ENCODE measurements at regions not wholly inside any gene's neighbourhood (a gene's known extent, or its start where the extent isn't known, plus 50 kb on each side); places are given as distances from the start of the nearest gene placed in this dataset.

DNA sequence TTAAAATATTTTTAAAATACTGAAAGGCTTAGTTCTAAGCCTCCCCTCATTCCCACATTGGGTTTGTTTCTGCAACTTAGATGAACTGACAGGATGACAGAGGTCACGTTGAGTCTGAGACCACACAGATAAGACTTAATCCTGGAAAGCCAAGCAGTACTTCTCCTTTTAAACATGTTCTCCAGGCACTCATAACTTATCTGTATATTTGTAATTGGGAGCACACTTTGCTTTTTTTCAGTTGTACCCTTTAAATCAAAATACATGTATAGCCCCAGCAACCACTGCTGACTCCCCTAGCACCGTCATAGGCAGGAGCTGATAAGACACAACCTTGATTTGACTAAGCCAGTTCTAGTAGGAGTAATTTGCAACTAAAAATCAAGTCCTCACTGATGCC is 394.8 kb downstream of the PID1 start:
- TF ChIP-seq POLR2A (IDR thresholded peaks at IDR 0.05; ENCODE audit: low read depth, low read length), result no peak
- FAIRE-seq (no peak), DNase-seq (ENCODE audit: insufficient read length, low spot score) (no peak)

- DNase-seq (ENCODE audit: insufficient read length, low spot score), result no peak
- no peak for FAIRE-seq
- TF ChIP-seq POLR2A (IDR thresholded peaks at IDR 0.05; ENCODE audit: low read depth, low read length), result no peak
Observed at GRCh38 chr2:228875152-228875900, 395.8 kb downstream of the PID1 start.

DNA sequence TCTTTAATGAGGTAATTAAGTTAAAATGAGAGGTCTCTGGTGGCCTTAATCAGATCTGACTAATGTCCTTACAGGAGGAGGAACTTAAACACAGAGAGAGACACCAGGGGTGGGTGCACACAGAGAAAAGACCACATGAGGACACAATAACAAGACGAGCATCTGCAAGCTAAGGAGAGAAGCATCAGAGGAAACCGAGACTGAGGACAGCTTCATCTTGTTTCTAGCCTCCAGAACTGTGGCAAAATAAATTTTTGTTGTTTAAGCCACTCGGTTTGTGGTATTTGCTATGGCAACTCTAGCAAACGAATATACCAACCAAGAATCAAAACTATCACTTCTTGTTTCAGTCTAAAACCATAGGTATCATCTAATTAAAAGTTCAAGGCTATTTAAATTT is 400.1 kb downstream of the PID1 start:
- FAIRE-seq (no peak), DNase-seq (ENCODE audit: insufficient read length, low spot score) (no peak)
- no peak for TF ChIP-seq POLR2A (IDR thresholded peaks at IDR 0.05; ENCODE audit: low read depth, low read length)

DNA sequence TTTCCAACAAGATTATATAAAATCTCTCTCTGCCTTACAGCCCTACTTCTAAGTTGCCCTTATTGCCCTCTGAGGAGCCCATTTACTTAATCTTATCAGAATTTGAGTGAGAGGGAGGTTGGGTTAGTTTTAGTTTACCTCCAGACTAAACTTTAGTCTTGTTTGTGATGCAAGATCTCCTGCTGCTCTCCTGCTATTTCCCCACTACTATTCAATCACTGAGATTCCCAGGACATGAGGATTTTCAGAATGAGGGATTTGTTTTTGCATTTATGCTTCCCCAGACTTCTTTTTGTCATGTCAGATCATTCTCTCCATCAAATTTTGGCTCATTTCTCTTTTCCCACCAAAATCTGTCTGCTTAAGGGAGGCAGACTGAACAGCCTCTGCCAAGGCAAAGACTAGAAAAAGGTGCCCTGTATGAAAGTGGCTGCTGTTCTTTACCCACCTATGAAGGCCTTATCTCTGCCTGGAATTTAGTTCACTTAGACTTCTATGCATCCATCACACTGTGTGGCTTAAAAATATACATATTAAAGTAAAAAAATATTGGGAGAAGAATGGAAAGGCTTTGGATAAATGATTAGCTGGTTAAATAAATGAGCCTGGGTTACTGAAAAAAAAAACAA is 401.3 kb downstream of the PID1 start:
- DNase-seq (ENCODE audit: insufficient read length, low spot score), result no peak
- no peak for TF ChIP-seq POLR2A (IDR thresholded peaks at IDR 0.05; ENCODE audit: low read depth, low read length)
- peak; percentile 48 for FAIRE-seq

DNA sequence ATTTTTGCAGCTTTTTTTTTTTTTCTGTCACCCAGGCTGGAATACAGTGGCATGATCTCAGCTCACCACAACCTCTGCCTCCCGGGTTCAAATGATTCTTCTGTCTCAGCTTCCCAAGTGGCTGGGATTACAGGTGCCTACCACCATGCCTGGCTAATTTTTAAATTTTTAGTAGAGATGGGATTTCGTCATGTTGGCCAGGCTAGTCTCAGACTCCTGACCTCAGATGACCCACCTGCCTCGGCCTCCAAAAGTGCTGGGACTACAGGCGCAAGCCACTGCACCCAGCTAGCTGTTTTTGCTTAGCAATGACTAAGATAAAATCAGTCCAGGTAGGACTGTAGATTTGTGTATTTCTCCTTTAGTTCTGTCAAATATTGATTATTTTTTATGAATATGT is 403.7 kb downstream of the PID1 start:
- TF ChIP-seq POLR2A (IDR thresholded peaks at IDR 0.05; ENCODE audit: low read depth, low read length), result no peak
- DNase-seq (ENCODE audit: insufficient read length, low spot score) (no peak), FAIRE-seq (no peak)

- no peak for TF ChIP-seq POLR2A (IDR thresholded peaks at IDR 0.05; ENCODE audit: low read depth, low read length)
- DNase-seq (ENCODE audit: insufficient read length, low spot score), result no peak
- FAIRE-seq, result no peak
Observed at GRCh38 chr2:228866781-228867180, 404.3 kb downstream of the PID1 start.

GRCh38 chr2:228866044-228866443 is 405.0 kb downstream of the PID1 start:
- FAIRE-seq, result no peak
- no peak for TF ChIP-seq POLR2A (IDR thresholded peaks at IDR 0.05; ENCODE audit: low read depth, low read length)
- no peak for DNase-seq (ENCODE audit: insufficient read length, low spot score)

- no peak for DNase-seq (ENCODE audit: insufficient read length, low spot score)
- FAIRE-seq, result no peak
Observed at GRCh38 chr2:228864131-228864530, 407.0 kb downstream of the PID1 start.

DNA sequence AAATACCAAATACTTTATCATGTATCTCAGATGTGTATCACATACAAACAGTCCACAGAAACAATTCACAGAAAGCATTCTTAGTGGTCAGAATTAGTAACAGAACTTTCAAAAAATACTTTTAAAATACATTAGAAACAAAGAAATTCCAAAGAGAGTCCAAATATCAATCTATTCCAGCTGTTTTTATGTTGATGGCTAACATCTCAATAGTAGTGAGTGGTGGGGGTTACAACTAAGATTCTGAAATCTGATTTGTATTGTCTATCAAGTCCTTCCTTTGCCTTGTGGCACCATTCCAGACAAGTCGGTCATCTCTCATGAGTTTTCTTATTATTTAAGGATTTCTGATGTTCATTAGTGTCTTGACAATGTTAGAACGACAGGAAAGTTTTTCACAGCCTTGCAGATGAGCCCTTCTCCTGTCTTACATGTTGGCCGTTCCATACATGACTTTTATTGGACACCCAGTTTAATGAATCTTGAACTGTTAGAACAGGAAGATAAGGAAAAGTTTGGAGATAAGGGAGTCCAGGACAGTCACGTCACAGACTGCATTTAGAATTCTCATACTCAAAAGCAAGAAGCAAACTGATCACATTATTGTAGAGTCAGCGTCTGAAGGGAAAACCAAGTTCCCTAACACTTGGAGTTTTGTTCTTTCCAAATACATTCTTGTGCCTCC is 410.3 kb downstream of the PID1 start:
- DNase-seq (ENCODE audit: insufficient read length, low spot score) (no peak), FAIRE-seq (no peak)
- TF ChIP-seq POLR2A (IDR thresholded peaks at IDR 0.05; ENCODE audit: low read depth, low read length), result no peak

More at GRCh38 chr2:228864131-228864530, 407.0 kb downstream of the PID1 start:
- TF ChIP-seq POLR2A (IDR thresholded peaks at IDR 0.05; ENCODE audit: low read depth, low read length), result no peak

GRCh38 chr2:228853151-228853550 is 417.9 kb downstream of the PID1 start:
- TF ChIP-seq POLR2A (IDR thresholded peaks at IDR 0.05; ENCODE audit: low read depth, low read length), result no peak
- no peak for FAIRE-seq
- no peak for DNase-seq (ENCODE audit: insufficient read length, low spot score)

DNA sequence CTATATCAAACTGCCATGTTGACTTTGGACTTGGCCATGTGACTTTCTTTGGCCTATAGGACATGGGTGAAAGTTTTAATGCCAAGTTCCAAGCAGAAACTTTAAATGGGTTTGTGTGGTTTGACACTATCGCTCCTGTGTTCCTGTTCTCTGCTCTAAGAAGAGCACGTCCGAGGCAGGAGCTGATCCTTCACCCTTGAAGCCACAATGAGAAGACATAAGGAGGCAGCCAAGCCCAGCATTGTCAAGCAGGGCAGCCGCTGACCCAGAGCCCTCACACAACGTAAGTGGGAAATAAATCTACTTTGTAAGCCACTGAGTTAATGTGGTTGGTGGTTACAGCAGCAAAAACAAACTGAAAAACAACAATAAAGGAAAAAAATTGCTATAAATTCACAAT is 422.4 kb downstream of the PID1 start:
- TF ChIP-seq POLR2A (IDR thresholded peaks at IDR 0.05; ENCODE audit: low read depth, low read length), result no peak
- FAIRE-seq, result no peak
- DNase-seq (ENCODE audit: insufficient read length, low spot score), result no peak

DNA sequence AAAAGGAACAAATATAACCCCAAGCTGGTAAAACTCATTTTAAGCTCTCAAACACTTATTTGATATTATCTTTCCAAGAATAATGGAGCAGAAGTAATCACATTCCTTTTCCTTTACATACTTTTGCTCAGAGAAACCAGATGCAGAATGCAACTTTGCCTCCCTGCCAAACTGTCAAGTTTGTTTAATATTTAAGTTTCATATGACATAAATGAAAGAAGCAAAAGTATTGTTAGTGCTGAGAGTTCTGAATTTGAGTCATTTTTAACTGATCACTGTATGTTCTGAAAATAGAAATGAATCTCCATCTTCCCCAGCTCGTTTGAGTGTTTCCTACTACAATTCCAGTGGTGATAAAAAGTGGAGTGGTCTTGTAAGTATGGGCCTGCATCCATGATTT is 423.4 kb downstream of the PID1 start:
- no peak for FAIRE-seq
- no peak for DNase-seq (ENCODE audit: insufficient read length, low spot score)
- TF ChIP-seq POLR2A (IDR thresholded peaks at IDR 0.05; ENCODE audit: low read depth, low read length), result no peak

DNA sequence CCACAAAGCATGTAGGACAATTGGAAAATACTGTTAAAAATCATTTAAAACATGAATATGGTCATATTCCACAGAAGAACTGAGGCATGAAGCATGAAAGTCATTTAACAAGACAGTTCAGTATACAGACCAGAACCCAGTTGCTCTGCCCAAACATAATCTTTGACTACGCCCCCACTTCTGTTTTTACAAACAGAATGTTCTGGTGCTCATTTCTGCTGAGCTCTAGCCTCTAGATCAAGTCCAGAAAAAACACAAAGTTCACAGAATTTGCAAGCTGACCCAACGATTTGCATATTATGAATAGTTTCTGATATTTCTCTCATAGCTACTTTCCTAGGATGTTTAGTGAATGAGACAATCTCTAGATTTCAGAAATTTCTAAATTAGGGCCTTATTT is 424.9 kb downstream of the PID1 start:
- FAIRE-seq, result no peak
- TF ChIP-seq POLR2A (IDR thresholded peaks at IDR 0.05; ENCODE audit: low read depth, low read length), result no peak

GRCh38 chr2:228845162-228845925 is 425.7 kb downstream of the PID1 start:
- DNase-seq (ENCODE audit: insufficient read length, low spot score) (no peak), FAIRE-seq (no peak)
- no peak for TF ChIP-seq POLR2A (IDR thresholded peaks at IDR 0.05; ENCODE audit: low read depth, low read length)

More for the DNA sequence above, 424.9 kb downstream of the PID1 start:
- DNase-seq (ENCODE audit: insufficient read length, low spot score), result no peak

Measured in H54 (cell line).